ENCODE measurements at regions not wholly inside any gene's neighbourhood (a gene's known extent, or its start where the extent isn't known, plus 50 kb on each side); places are given as distances from the start of the nearest gene placed in this dataset.

- FAIRE-seq (no peak), DNase-seq (ENCODE audit: low read depth, low spot score) (no peak)
- H3K9me1 ChIP-seq (replicated peaks; ENCODE audit: control insufficient read depth, extremely low read depth, insufficient read depth, low read length), result no peaks in the 10 kb centered on the region
- peaks cover 17% of the 10 kb centered on the region for H4K20me1 ChIP-seq (replicated peaks; ENCODE audit: control insufficient read depth, extremely low read depth, insufficient read depth, low read length)
- H3K9me3 ChIP-seq (replicated peaks; ENCODE audit: control insufficient read depth, insufficient read depth, low read length), result no peaks in the 10 kb centered on the region
- H3K36me3 ChIP-seq (ENCODE audit: control insufficient read depth in 2 of 2, extremely low read depth in 1 of 2, insufficient read depth in 2 of 2, low read length in 2 of 2), result no peaks in the 10 kb centered on the region
- no peak overlapping the region for H2AFZ ChIP-seq (ENCODE audit: low read depth, low read length)
- peaks cover 46% of the 10 kb centered on the region for H3K79me2 ChIP-seq (ENCODE audit: control insufficient read depth, insufficient read depth, low read length)
- dilution Hi-C loops (cut with MboI; ENCODE audit: extremely low pct_ligation_motif_present, low sequenced_read_pairs) (no loop called here), intact Hi-C loops (cut with micrococcal nuclease) (no loop called here)
- BruUV-seq (replicated peaks), result no TSS peak
- H3K4me3 ChIP-seq (replicated peaks in 1 of 3; ENCODE audit: insufficient read depth in 1 of 3, low read depth in 1 of 3, low read length in 3 of 3), result no peak overlapping the region
- H3K4me2 ChIP-seq (ENCODE audit: insufficient read depth, low read length), result no peak overlapping the region
- H3K27me3 ChIP-seq (ENCODE audit: control insufficient read depth in 2 of 2, insufficient read depth in 2 of 2, low read length in 2 of 2), result no peaks in the 10 kb centered on the region
- H3K9ac ChIP-seq (replicated peaks; ENCODE audit: extremely low read depth, insufficient read depth, low read length), result no peak overlapping the region
- ChIA-PET CTCF (interaction anchor here (1.0 kb wide), 1 partner anchor 393 kb away, joined by 3 read pairs; no protein-coding TSS in a partner anchor), POLR2A (no interaction called here)
- peaks cover 4% of the 10 kb centered on the region for H3K4me1 ChIP-seq (ENCODE audit: control insufficient read depth, extremely low read depth, insufficient read depth, low read length)
- TF ChIP-seq MYC (IDR thresholded peaks at IDR 0.05; ENCODE audit: low read depth, low read length) (no peak), MAX (IDR thresholded peaks at IDR 0.05; ENCODE audit: insufficient read depth, insufficient read length) (no peak)
- H3K27ac ChIP-seq (ENCODE audit: insufficient read depth, low read depth, low read length), result no peak overlapping the region
These were observed 419.4 kb downstream of the SHQ1 start for GRCh38 chr3:72428803-72429202.

GRCh38 chr3:72427624-72428023, 420.6 kb downstream of the SHQ1 start:
- Histone ChIP-seq H3K9me1 (replicated peaks; ENCODE audit: control insufficient read depth, extremely low read depth, insufficient read depth, low read length) (no peaks in the 10 kb centered on the region), H2AFZ (ENCODE audit: low read depth, low read length) (no peak overlapping the region), H3K27ac (ENCODE audit: insufficient read depth, low read depth, low read length) (no peak overlapping the region), H3K4me3 (replicated peaks in 1 of 3; ENCODE audit: insufficient read depth in 1 of 3, low read depth in 1 of 3, low read length in 3 of 3) (no peak overlapping the region), H3K27me3 (ENCODE audit: control insufficient read depth in 2 of 2, insufficient read depth in 2 of 2, low read length in 2 of 2) (no peaks in the 10 kb centered on the region), H3K9me3 (replicated peaks; ENCODE audit: control insufficient read depth, insufficient read depth, low read length) (no peaks in the 10 kb centered on the region), H4K20me1 (replicated peaks; ENCODE audit: control insufficient read depth, extremely low read depth, insufficient read depth, low read length) (peaks cover 17% of the 10 kb centered on the region), H3K4me1 (ENCODE audit: control insufficient read depth, extremely low read depth, insufficient read depth, low read length) (peaks cover 4% of the 10 kb centered on the region), H3K9ac (replicated peaks; ENCODE audit: extremely low read depth, insufficient read depth, low read length) (no peak overlapping the region), H3K4me2 (ENCODE audit: insufficient read depth, low read length) (peak overlapping the region; percentile 2), H3K36me3 (ENCODE audit: control insufficient read depth in 2 of 2, extremely low read depth in 1 of 2, insufficient read depth in 2 of 2, low read length in 2 of 2) (no peaks in the 10 kb centered on the region), H3K79me2 (ENCODE audit: control insufficient read depth, insufficient read depth, low read length) (peaks cover 44% of the 10 kb centered on the region)
- intact Hi-C loops (cut with micrococcal nuclease) (no loop called here), dilution Hi-C loops (cut with MboI; ENCODE audit: extremely low pct_ligation_motif_present, low sequenced_read_pairs) (no loop called here)
- DNase-seq (ENCODE audit: low read depth, low spot score) (no peak), FAIRE-seq (no peak)
- TF ChIP-seq CTCF (IDR thresholded peaks at IDR 0.05; ENCODE audit: extremely low read depth in 1 of 2, insufficient read depth in 1 of 2, low read depth in 1 of 2, low read length in 2 of 2), result no peak
- TF ChIP-seq JUN (IDR thresholded peaks at IDR 0.05; ENCODE audit: borderline replicate concordance, insufficient read depth, insufficient read length, low read depth), result no peak
- TF ChIP-seq EZH2 (IDR thresholded peaks at IDR 0.05; ENCODE audit: borderline replicate concordance, low read depth, low read length, severe bottlenecking), result no peak
- no peak for TF ChIP-seq MYC (IDR thresholded peaks at IDR 0.05; ENCODE audit: low read depth, low read length)
- no peak for TF ChIP-seq GATA2 (IDR thresholded peaks at IDR 0.05; ENCODE audit: insufficient read depth, insufficient read length, low read depth, low read length)
- no peak for TF ChIP-seq POLR2A (IDR thresholded peaks at IDR 0.05; ENCODE audit: low read depth, low read length)
- TF ChIP-seq FOS (IDR thresholded peaks at IDR 0.05; ENCODE audit: borderline replicate concordance, insufficient read depth, low read length), result no peak
- no peak for TF ChIP-seq POLR2AphosphoS5 (IDR thresholded peaks at IDR 0.05; ENCODE audit: insufficient read depth, low read depth, low read length)
- no peak for TF ChIP-seq MAX (IDR thresholded peaks at IDR 0.05; ENCODE audit: insufficient read depth, insufficient read length)
- ChIA-PET CTCF (interaction anchor here (1.4 kb wide), 1 partner anchor 8 kb away, joined by 4 read pairs; no protein-coding TSS in a partner anchor), POLR2A (interaction anchor here (0.8 kb wide), 1 partner anchor 16 kb away, joined by 3 read pairs; no protein-coding TSS in a partner anchor)
- BruUV-seq (replicated peaks), result no TSS peak

Measured in endothelial cell of umbilical vein (primary cell).